22Rv1 (cell line): ENCODE measurements at regions not wholly inside any gene's neighbourhood (a gene's known extent, or its start where the extent isn't known, plus 50 kb on each side); places are given as distances from the start of the nearest gene placed in this dataset.

ENCODE experiments used
- H3K27ac ChIP-seq: fragments of 450-650 bp; 2 replicates; pipeline ENCODE4 v1.5.1; 2017
- ZFX ChIP-seq: fragments of 450-650 bp; IDR thresholded peaks from 2 replicates; pipeline ENCODE4 v1.6.1; 2017; ENCODE audit warnings: antibody characterized with exemption, borderline replicate concordance
- TF ChIP-seq, protein P1 (sequence below): fragments of 450-650 bp; IDR thresholded peaks from 2 replicates; pipeline ENCODE4 v1.5.1; 2017; ENCODE audit warnings: mild to moderate bottlenecking

DNA sequence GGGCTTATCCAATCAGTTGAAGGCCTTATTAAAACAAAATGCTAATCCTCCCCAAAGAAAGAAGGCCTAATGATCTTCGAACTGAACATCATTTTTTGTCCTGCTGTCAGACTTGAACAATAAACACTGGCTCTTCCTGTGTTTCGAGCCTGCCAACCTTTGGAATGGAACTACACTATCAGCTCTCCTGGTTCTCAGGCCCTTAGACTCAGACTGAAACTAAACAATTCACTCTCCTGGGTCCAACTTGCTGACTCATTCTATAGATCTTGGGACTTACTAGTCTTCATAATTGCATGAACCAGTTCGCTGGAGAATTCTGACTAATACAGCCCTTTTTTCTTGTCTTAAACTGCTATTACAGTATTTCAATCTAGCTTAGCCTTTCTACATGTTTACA is 235.2 kb downstream of the LNPK start:
- H3K27ac ChIP-seq = no peak overlapping the region
- TF ChIP-seq, protein P1, sequence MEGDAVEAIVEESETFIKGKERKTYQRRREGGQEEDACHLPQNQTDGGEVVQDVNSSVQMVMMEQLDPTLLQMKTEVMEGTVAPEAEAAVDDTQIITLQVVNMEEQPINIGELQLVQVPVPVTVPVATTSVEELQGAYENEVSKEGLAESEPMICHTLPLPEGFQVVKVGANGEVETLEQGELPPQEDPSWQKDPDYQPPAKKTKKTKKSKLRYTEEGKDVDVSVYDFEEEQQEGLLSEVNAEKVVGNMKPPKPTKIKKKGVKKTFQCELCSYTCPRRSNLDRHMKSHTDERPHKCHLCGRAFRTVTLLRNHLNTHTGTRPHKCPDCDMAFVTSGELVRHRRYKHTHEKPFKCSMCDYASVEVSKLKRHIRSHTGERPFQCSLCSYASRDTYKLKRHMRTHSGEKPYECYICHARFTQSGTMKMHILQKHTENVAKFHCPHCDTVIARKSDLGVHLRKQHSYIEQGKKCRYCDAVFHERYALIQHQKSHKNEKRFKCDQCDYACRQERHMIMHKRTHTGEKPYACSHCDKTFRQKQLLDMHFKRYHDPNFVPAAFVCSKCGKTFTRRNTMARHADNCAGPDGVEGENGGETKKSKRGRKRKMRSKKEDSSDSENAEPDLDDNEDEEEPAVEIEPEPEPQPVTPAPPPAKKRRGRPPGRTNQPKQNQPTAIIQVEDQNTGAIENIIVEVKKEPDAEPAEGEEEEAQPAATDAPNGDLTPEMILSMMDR = no peak
- TF ChIP-seq ZFX = no peak

DNA sequence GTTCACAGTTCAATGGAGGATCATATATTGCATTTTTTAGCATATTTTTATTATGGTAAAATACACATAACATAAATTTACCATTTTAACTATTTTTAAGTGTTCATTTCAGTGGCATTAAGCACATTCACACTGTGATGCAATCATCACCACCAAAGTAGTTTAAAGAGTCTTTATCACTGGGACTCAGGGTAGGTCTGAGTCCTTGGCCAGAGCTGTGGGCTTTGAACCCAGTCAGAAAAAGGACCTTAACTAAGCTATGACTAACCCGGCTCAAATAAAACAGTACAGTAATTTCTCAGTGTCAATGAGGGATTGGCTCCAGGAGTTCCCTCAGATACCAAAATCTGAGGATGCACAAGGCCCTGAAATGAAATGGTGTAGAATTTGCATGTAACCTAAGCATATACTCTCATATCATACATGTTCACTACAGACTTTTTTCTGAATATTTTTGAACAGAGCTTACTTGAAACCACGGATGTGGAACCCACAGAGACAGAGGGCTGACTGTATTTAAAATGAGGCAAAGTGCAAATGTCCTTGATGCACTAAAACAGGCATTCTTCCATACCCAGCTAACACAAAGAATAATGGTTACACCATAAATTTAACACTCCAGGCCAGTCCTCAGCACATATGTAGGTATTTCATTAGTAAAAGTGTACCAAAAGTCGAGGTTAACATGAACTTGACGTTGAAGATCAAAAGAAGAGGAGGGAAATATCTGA is 246.2 kb downstream of the LNPK start:
- TF ChIP-seq ZFX = no peak
- TF ChIP-seq, protein P1 = no peak
- H3K27ac ChIP-seq = no peak overlapping the region

DNA sequence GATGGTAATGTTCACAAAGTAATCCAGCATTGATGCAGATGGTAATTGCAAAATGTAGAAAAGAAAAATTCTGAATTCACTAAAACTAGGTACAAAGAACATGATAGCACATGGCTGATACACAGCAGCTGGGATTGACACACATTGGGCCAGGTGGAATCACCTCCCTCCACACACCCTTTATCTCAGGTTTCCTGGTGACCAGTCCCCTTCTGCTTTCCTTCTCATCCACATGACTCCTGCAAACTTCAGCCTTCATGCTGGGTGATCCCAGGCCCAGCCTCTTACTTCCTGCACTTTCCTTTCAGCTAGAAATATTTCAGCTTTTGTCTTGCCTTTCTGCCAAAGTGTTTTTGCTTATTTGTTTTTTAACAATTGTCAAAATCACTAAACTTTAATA is 246.9 kb downstream of the LNPK start:
- H3K27ac ChIP-seq = no peak overlapping the region
- TF ChIP-seq, protein P1 = no peak
- TF ChIP-seq ZFX = no peak

DNA sequence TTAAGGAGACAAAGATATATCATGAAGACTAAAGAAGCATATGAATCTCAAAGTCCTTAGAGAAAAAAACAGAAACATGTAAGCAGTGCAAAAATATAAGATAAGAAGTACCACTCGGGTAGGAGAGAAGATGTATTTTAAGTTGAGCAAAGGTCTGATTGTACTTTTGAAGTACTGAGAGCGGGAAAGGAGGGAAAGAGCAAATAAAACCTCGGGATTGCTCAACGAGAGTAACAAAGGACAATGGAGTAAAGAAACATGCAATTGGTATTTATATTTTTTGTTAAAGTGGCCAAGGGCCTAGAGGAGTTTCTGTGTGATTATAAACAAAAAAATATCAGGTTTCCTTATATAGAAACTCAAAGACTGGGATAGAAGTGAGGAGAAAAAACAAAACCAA is 251.9 kb downstream of the LNPK start:
- H3K27ac ChIP-seq = no peak overlapping the region

DNA sequence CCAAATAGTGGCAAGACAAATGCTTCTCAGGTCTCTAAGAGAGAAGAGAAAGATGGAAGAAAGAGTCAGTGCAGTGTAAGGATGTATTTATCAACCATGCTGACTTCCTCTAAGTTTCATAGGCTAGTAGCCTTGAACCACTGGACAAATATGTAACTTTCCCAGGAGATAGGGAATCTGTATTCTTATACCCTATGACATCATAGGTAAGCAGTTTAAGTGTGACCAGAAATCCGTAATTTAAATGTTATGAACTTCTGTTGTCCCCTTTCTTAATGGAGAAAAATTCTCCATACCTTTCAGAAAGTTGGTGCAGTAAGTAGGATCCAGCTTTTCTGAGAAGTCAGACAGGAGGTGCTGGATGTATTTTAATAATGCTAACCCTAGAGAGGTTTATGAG is 256.2 kb downstream of the LNPK start:
- no peak for TF ChIP-seq ZFX
- TF ChIP-seq, protein P1 = no peak
- no peak overlapping the region for H3K27ac ChIP-seq

More for the DNA sequence above, 251.9 kb downstream of the LNPK start:
- TF ChIP-seq, protein P1 = no peak
- no peak for TF ChIP-seq ZFX

DNA sequence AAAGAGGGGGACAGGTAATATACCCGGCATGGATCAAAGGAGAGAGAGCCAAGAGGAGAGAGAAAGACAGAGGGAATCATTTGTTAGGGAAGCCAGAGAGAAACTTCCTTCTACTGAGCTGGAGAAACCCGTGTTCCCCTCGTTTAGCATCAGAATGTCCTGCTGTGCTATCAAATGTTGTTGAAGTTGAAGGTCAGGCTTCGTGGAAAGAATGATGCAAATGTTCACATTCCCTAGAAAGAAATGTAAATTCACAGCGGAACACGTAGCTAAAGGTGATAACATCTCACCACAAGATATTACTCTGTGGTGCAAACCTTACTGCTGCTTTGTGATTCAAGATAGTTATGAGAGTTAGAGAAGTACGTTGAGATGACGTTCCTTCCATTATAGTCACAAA is 258.1 kb downstream of the LNPK start:
- no peak overlapping the region for H3K27ac ChIP-seq
- no peak for TF ChIP-seq ZFX
- TF ChIP-seq, protein P1 = no peak

DNA sequence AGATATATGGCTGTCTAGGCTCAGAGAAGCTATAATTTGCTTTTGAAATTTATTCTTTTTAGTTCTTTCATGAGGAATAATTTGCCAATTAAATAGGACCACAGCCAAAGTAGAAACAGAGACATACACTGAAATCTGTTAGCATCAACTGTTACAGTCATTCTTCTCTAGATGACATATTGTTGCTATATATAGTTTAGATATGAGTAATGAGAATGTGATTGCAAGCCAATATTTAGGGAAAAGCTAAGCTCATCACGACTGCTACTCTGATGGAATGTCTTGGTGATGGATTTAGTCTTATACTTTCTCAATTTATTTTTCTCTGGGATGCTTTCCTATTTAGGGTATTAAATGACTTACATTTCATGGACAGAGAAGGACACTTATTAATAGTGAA is 259.1 kb downstream of the LNPK start:
- no peak overlapping the region for H3K27ac ChIP-seq
- no peak for TF ChIP-seq ZFX
- TF ChIP-seq, protein P1 = no peak
